Psoas muscle (tissue), 7 donors: ENCODE measurements at regions not wholly inside any gene's neighbourhood (a gene's known extent, or its start where the extent isn't known, plus 50 kb on each side); places are given as distances from the start of the nearest gene placed in this dataset.

Experiments used
- ATAC-seq, 4 donors: fragments of 200-7000 bp; cut with Tn5 transposase; one replicate each; pipeline ENCODE4 v1.9.1; 2020; ENCODE audit warnings: moderate library complexity in 3 of 4, mild to moderate bottlenecking in 2 of 4
- DNase-seq, 2 donors: peaks; one replicate each; pipeline ENCODE4 v3.0.0-alpha.2; 2020
- H3K27ac ChIP-seq: fragments of 200-600 bp; one replicate; pipeline ENCODE4 v1.8.0; 2022
- H3K27me3 ChIP-seq, 3 donors: fragments of 200-600 bp in 1 of 3; one replicate each; pipeline versions ENCODE4 v1.6.1 to v1.8.0; 2013 to 2022; ENCODE audit warnings: low read length in 2 of 3, mild to moderate bottlenecking in 2 of 3, moderate library complexity in 1 of 3; ENCODE audit not compliant: insufficient read depth in 3 of 3
- H3K36me3 ChIP-seq, 2 donors: fragments of 200-600 bp in 1 of 2; one replicate each; pipeline versions ENCODE4 v1.6.1 to v1.8.0; 2013 to 2022; ENCODE audit warnings: low read depth in 1 of 2, mild to moderate bottlenecking in 1 of 2, moderate library complexity in 1 of 2; ENCODE audit not compliant: insufficient read depth in 1 of 2
- H3K4me1 ChIP-seq: fragments of 200-600 bp; one replicate; pipeline ENCODE4 v1.8.0; 2022
- H3K4me3 ChIP-seq: fragments of 200-600 bp; one replicate; pipeline ENCODE4 v1.8.0; 2022; ENCODE audit warnings: mild to moderate bottlenecking
- H3K9me3 ChIP-seq: fragments of 200-600 bp; one replicate; pipeline ENCODE4 v1.8.0; 2022
- CTCF ChIP-seq: fragments of 200-600 bp; IDR thresholded peaks from one replicate; pipeline ENCODE4 v1.8.0; 2022; ENCODE audit warnings: antibody characterized with exemption
- WGBS, 3 donors: extraction: QIAGEN DNeasy Blood & Tissue Kit; methylation state at CpG; one replicate each; pipeline versions ENCODE4 v1.1.6 to v1.1.7; 2013; 5-methylcytosine and 5-hydroxymethylcytosine counted together
- intact Hi-C, 2 donors: fragments of 100-400 bp; cut with DNase I; formaldehyde crosslinking; loops; one replicate each; pipeline versions ENCODE4 v1.11.0 to v1.14.2; 2022
- donor health status: healthy with polysubstance abuse.
- donor health status: DM: no; HTN: no; CAD: no; lungs with moderate emphysema.
- donor health status: Bipolar disorder and iron deficiency.
- donor health status: healthy.
- donor health status: DM: yes; HTN: yes; CAD: no.
- donor health status: DM: no; HTN: no; CAD: no.
- donor health status: DM: yes; HTN: yes; CAD: no.

GRCh38 chrX:22882543-22882942, 117.2 kb upstream of the DDX53 start:
- H3K4me1 ChIP-seq: no peaks in the 10 kb centered on the region
- H3K9me3 ChIP-seq: no peaks in the 10 kb centered on the region
- no peak overlapping the region for H3K4me3 ChIP-seq
- ATAC-seq (no peak), DNase-seq (no peak)
- no peaks in the 10 kb centered on the region for H3K27me3 ChIP-seq
- no peak for TF ChIP-seq CTCF
- intact Hi-C loops: no loop called here
- H3K36me3 ChIP-seq: no peaks in the 10 kb centered on the region
- H3K27ac ChIP-seq: no peak overlapping the region
- WGBS, 3 donors: 44 to 69% (median 61%) methylated on average over 2 of the region's 2 CpGs

- no peak for TF ChIP-seq CTCF
- Histone ChIP-seq H3K9me3 (no peaks in the 10 kb centered on the region), H3K27ac (no peak overlapping the region), H3K4me1 (no peaks in the 10 kb centered on the region), H3K27me3 (no peaks in the 10 kb centered on the region), H3K36me3 (no peaks in the 10 kb centered on the region), H3K4me3 (no peak overlapping the region)
- intact Hi-C loops: no loop called here
- WGBS, 3 donors: 49 to 57% (median 55%) methylated on average over 3 of the region's 3 CpGs
- ATAC-seq: no peak
- no peak for DNase-seq
Measured at GRCh38 chrX:22889819-22890218, 109.9 kb upstream of the DDX53 start.

- H3K9me3 ChIP-seq: no peaks in the 10 kb centered on the region
- no peak overlapping the region for H3K4me3 ChIP-seq
- no peaks in the 10 kb centered on the region for H3K36me3 ChIP-seq
- no peak overlapping the region for H3K27ac ChIP-seq
- intact Hi-C loops: no loop called here
- 39 to 51% (median 46%) methylated on average over 3 of the region's 3 CpGs for WGBS, 3 donors
- no peak for TF ChIP-seq CTCF
- peaks cover 0 to 6% (median 0%) of the 10 kb centered on the region in 3 donors for H3K27me3 ChIP-seq
- no peak for DNase-seq
- H3K4me1 ChIP-seq: no peaks in the 10 kb centered on the region
- no peak for ATAC-seq
Measured at GRCh38 chrX:22912616-22913015, 87.1 kb upstream of the DDX53 start.

- intact Hi-C loops: no loop called here
- 63 to 90% (median 71%) methylated on average over 5 of the region's 5 CpGs for WGBS, 3 donors
Measured at GRCh38 chrX:22922961-22923360, 76.8 kb upstream of the DDX53 start.

More at GRCh38 chrX:22922961-22923360, 76.8 kb upstream of the DDX53 start:
- no peak for DNase-seq
- ATAC-seq: no peak
- no peak overlapping the region for H3K4me3 ChIP-seq
- H3K4me1 ChIP-seq: no peaks in the 10 kb centered on the region
- no peak for TF ChIP-seq CTCF
- H3K27me3 ChIP-seq: no peaks in the 10 kb centered on the region
- no peaks in the 10 kb centered on the region for H3K36me3 ChIP-seq
- no peak overlapping the region for H3K27ac ChIP-seq
- H3K9me3 ChIP-seq: no peaks in the 10 kb centered on the region
